ENCODE measurements at regions not wholly inside any gene's neighbourhood (a gene's known extent, or its start where the extent isn't known, plus 50 kb on each side); places are given as distances from the start of the nearest gene placed in this dataset.

DNA sequence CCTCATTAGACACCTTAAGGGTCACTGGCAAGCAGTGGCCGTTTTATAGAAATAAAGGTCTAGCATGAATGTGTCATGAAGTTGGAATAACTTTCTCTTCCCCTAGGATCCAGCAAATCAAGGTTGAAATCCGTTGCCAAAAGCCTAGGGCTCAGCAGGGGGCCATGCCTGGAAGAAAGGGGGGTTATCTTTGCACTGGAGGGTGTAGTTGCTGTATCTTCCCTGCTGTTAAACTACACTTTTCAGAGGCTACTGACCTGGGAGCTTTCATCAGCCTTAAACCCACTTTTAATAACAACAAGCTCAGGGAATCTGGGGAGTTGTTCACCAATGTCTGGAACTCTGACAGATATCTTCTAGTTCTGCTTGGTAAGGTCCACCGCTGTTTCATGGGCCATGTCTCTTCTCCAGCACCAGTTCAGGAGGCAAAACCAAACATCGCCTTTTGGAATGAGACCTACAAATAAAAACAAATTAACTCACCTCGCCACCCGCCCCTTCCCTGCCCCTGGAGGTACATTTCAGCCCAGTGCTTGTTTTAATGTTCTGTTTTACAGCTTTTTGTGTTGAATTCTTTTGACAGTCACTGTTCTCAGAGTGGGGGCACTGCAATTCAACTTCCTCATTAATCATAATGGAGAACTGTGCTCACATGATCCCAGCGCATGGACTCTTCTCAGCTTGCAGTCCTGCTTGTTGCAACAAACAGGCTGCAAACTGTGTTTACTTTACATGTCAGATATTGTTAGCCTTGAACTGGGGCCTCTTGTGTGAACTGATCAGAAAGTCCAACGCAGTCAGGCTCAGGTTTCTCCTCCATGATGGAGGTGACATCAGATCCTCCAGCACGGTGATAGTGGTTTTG is 508.7 kb downstream of the KCNJ2 start:
- Histone ChIP-seq H3F3A (ENCODE audit: low read depth) (no peaks in the 10 kb centered on the region), H2AFZ (ENCODE audit: low read length) (no peak overlapping the region), H3K4me2 (ENCODE audit: low read depth, low read length, poor library complexity, severe bottlenecking) (no peak overlapping the region), H3K36me3 (ENCODE audit: insufficient read depth, low read length) (no peaks in the 10 kb centered on the region), H3K9me3 (ENCODE audit: insufficient read depth, low read depth, low read length) (no peaks in the 10 kb centered on the region), H3K9me2 (replicated peaks; ENCODE audit: low read depth, low read length) (no peaks in the 10 kb centered on the region), H4K20me1 (ENCODE audit: insufficient read depth, low read length, poor library complexity, severe bottlenecking) (no peaks in the 10 kb centered on the region), H3K79me2 (ENCODE audit: insufficient read depth, low read length) (no peaks in the 10 kb centered on the region), H3K4me1 (ENCODE audit: insufficient read depth, low read length, poor library complexity, severe bottlenecking) (no peaks in the 10 kb centered on the region), H3K9ac (ENCODE audit: low read depth, low read length, poor library complexity, severe bottlenecking) (no peak overlapping the region), H3K27me3 (ENCODE audit: insufficient read depth, low read length, poor library complexity, severe bottlenecking) (no peaks in the 10 kb centered on the region), H3K4me3 (ENCODE audit: low read length, poor library complexity, severe bottlenecking) (no peak overlapping the region)
- TF ChIP-seq EZH2phosphoT487 (IDR thresholded peaks at IDR 0.05; ENCODE audit: borderline replicate concordance), result no peak
- TF ChIP-seq CTCF (conservative IDR thresholded peaks at IDR 0.05; ENCODE audit: low read length), result no peak

DNA sequence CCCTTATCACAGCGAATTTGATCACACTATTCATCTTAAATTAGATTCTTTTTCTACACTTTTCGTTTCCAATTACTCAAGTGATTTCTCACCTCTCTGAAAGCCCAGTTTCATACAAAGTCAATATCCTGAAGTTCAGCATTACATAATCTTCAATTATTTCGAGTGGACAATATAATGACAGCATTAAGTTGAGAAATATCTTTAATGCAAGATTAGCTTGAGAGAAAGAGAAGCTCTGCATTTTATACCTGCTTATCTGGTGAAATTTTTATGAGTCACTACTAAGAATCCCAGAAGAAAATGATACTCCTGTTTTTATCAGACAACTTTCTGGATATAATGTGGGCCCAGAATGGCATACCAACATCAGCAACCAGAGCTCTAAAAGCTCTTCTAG is 509.6 kb downstream of the KCNJ2 start:
- Histone ChIP-seq H3K4me1 (ENCODE audit: insufficient read depth, low read length, poor library complexity, severe bottlenecking) (no peaks in the 10 kb centered on the region), H3K9ac (ENCODE audit: low read depth, low read length, poor library complexity, severe bottlenecking) (no peak overlapping the region), H4K20me1 (ENCODE audit: insufficient read depth, low read length, poor library complexity, severe bottlenecking) (no peaks in the 10 kb centered on the region), H3K9me3 (ENCODE audit: insufficient read depth, low read depth, low read length) (no peaks in the 10 kb centered on the region), H3K36me3 (ENCODE audit: insufficient read depth, low read length) (no peaks in the 10 kb centered on the region), H2AFZ (ENCODE audit: low read length) (no peak overlapping the region), H3K27me3 (ENCODE audit: insufficient read depth, low read length, poor library complexity, severe bottlenecking) (no peaks in the 10 kb centered on the region), H3K4me3 (ENCODE audit: low read length, poor library complexity, severe bottlenecking) (no peak overlapping the region), H3F3A (ENCODE audit: low read depth) (no peaks in the 10 kb centered on the region), H3K9me2 (replicated peaks; ENCODE audit: low read depth, low read length) (no peaks in the 10 kb centered on the region), H3K4me2 (ENCODE audit: low read depth, low read length, poor library complexity, severe bottlenecking) (no peak overlapping the region), H3K79me2 (ENCODE audit: insufficient read depth, low read length) (no peaks in the 10 kb centered on the region)
- no peak for TF ChIP-seq EZH2phosphoT487 (IDR thresholded peaks at IDR 0.05; ENCODE audit: borderline replicate concordance)
- TF ChIP-seq CTCF (conservative IDR thresholded peaks at IDR 0.05; ENCODE audit: low read length), result no peak

- H3K79me2 ChIP-seq (ENCODE audit: insufficient read depth, low read length), result no peaks in the 10 kb centered on the region
These were observed 514.6 kb downstream of the KCNJ2 start for GRCh38 chr17:70683936-70684335.

More at GRCh38 chr17:70683936-70684335, 514.6 kb downstream of the KCNJ2 start:
- Histone ChIP-seq H3K4me3 (ENCODE audit: low read length, poor library complexity, severe bottlenecking) (no peak overlapping the region), H3K9ac (ENCODE audit: low read depth, low read length, poor library complexity, severe bottlenecking) (no peak overlapping the region), H4K20me1 (ENCODE audit: insufficient read depth, low read length, poor library complexity, severe bottlenecking) (no peaks in the 10 kb centered on the region), H3K9me2 (replicated peaks; ENCODE audit: low read depth, low read length) (no peaks in the 10 kb centered on the region), H3K27me3 (ENCODE audit: insufficient read depth, low read length, poor library complexity, severe bottlenecking) (no peaks in the 10 kb centered on the region), H3K9me3 (ENCODE audit: insufficient read depth, low read depth, low read length) (no peaks in the 10 kb centered on the region), H3K36me3 (ENCODE audit: insufficient read depth, low read length) (no peaks in the 10 kb centered on the region), H3K4me2 (ENCODE audit: low read depth, low read length, poor library complexity, severe bottlenecking) (no peak overlapping the region), H2AFZ (ENCODE audit: low read length) (no peak overlapping the region), H3F3A (ENCODE audit: low read depth) (no peaks in the 10 kb centered on the region), H3K4me1 (ENCODE audit: insufficient read depth, low read length, poor library complexity, severe bottlenecking) (no peaks in the 10 kb centered on the region)
- TF ChIP-seq EZH2phosphoT487 (IDR thresholded peaks at IDR 0.05; ENCODE audit: borderline replicate concordance) (no peak), CTCF (conservative IDR thresholded peaks at IDR 0.05; ENCODE audit: low read length) (no peak)

Measured in Loucy (cell line).